PFSK-1 (cell line): ENCODE measurements at regions not wholly inside any gene's neighbourhood (a gene's known extent, or its start where the extent isn't known, plus 50 kb on each side); places are given as distances from the start of the nearest gene placed in this dataset.

Experiments used
- SIN3A ChIP-seq: IDR thresholded peaks from 2 replicates; pipeline ENCODE4 v1.6.1; 2012; ENCODE audit warnings: mild to moderate bottlenecking, low read length, moderate library complexity, borderline replicate concordance; ENCODE audit not compliant: insufficient read depth
- TF ChIP-seq, protein P1 (sequence below), 2 experiments: IDR thresholded peaks; 2 replicates each; pipeline versions ENCODE4 v1.6.1 to v1.8.0; 2011 to 2012; ENCODE audit warnings: low read depth in 2 of 2, low read length in 2 of 2, control low read depth in 1 of 2, inconsistent platforms in 1 of 2, mild to moderate bottlenecking in 1 of 2, moderate library complexity in 1 of 2; ENCODE audit not compliant: insufficient read depth in 1 of 2

- TF ChIP-seq, protein P1, sequence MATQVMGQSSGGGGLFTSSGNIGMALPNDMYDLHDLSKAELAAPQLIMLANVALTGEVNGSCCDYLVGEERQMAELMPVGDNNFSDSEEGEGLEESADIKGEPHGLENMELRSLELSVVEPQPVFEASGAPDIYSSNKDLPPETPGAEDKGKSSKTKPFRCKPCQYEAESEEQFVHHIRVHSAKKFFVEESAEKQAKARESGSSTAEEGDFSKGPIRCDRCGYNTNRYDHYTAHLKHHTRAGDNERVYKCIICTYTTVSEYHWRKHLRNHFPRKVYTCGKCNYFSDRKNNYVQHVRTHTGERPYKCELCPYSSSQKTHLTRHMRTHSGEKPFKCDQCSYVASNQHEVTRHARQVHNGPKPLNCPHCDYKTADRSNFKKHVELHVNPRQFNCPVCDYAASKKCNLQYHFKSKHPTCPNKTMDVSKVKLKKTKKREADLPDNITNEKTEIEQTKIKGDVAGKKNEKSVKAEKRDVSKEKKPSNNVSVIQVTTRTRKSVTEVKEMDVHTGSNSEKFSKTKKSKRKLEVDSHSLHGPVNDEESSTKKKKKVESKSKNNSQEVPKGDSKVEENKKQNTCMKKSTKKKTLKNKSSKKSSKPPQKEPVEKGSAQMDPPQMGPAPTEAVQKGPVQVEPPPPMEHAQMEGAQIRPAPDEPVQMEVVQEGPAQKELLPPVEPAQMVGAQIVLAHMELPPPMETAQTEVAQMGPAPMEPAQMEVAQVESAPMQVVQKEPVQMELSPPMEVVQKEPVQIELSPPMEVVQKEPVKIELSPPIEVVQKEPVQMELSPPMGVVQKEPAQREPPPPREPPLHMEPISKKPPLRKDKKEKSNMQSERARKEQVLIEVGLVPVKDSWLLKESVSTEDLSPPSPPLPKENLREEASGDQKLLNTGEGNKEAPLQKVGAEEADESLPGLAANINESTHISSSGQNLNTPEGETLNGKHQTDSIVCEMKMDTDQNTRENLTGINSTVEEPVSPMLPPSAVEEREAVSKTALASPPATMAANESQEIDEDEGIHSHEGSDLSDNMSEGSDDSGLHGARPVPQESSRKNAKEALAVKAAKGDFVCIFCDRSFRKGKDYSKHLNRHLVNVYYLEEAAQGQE (IDR thresholded peaks at IDR 0.05; ENCODE audit: insufficient read depth in 1 of 2, low read depth in 2 of 2, low read length in 2 of 2) = no peak
- TF ChIP-seq SIN3A = no peak
Measured at GRCh38 chr4:129561886-129562671, 466.1 kb downstream of the C4orf33 start.
